ENCODE measurements at regions not wholly inside any gene's neighbourhood (a gene's known extent, or its start where the extent isn't known, plus 50 kb on each side); places are given as distances from the start of the nearest gene placed in this dataset.
"Not testable (repeated sequence)": the region's sequence is repeated elsewhere in the genome, so short reads cannot be mapped to it uniquely, and the experiment has no call there.

DNA sequence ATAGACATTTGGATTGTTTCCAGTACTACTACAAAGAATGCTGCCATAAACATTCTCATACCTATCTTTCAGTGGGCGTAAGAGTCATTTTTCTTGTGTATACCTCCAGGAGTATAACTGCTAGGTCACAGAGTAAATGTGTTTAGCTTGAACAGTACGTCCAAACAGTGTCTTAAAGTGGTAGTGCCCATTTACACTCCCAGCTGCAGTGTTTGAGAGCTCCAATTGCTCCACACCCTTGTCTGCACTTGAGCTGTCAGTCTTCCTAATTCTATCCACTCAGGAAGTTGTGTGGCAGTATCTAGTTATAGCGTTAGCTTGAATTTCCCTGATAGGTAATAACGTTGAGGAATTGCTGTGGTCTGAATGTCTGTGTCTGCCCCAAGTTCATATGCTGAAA lies 404.7 kb upstream of the PPP2R3A start:
- DNase-seq = no peak

- DNase-seq = no peak
Observed at GRCh38 chr3:135564696-135565095, 400.8 kb upstream of the PPP2R3A start.

GRCh38 chr3:135565546-135565945 lies 400.0 kb upstream of the PPP2R3A start:
- DNase-seq = no peak

- DNase-seq = no peak
Observed at GRCh38 chr3:135567223-135567622, 398.3 kb upstream of the PPP2R3A start.

DNA sequence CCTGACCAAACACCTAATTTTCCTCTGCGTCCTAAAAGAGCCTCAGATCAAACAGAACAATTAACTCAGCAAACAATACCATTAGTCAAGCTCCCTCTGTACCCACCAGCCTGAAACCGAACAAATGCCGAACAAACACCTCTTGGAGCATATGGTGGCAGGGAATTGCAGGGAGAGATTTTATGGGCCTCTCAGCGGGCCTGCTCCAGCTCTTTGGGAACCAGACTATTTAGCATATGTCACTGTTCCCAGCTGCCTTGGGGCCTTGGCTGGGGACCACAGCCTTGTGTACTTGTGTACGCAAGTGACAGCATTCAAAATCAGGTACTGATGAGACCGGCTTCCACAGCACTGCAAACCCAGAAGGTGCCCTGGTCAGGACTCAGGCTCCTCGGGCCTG lies 388.8 kb upstream of the PPP2R3A start:
- no peak for DNase-seq

DNA sequence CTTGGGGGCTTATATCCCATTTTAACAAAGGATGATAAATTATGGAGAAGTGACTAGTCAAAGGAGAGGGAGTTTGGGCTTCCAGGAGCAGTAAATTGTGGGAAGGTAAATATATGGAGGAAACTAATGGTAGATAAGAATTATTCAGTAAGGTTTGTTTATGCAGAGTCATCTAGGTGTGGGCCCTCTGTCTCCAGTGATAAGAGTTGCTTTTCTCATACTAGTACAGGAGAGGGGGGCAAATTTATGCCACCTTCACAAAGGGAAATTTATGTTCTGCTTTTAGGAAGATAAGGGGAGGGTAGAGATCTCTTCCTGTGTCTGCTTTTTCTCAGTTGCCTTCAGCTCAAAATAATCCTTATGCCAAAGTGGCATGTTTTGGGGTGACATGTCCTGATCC lies 383.7 kb upstream of the PPP2R3A start:
- DNase-seq = no peak

- DNase-seq = no peak
Observed at GRCh38 chr3:135582800-135583199, 382.7 kb upstream of the PPP2R3A start.

DNA sequence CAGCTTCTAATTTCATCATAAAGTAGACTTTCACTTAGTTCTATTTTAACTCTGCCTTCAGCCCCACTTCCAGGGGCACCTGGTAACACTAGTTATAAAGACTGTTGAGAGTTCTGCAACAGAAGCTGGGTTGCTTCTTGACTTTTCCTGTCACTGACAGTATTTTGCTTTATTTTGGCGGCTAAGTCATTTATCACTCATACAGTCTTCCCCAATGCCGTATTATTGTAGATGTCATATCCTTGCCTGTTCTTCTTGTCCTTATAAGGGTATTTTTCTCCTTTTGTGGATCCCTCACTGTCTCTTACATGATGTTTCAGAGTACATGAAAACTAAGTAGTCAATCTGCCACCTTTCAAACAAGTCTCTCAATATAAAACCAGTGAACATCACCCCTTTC lies 369.0 kb upstream of the PPP2R3A start:
- DNase-seq = no peak

DNA sequence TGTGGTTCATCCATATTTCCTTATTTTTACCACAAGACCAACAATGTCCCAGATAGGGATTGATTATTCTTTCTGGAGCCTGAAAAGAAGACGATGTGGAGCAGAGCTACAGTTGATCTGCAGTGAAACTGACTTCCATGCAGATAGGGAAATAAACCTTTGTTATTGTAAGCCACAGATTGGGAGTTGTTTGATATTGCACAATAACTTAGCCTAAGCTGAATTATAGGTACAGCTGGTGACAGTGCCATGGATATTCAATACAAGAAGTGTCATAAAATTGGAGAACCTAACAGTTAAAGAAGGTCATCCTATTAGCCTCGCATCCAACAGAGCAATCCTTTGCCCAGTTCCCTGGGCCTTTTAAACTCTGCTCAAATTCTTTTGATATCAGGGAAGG lies 367.7 kb upstream of the PPP2R3A start:
- DNase-seq = no peak

GRCh38 chr3:135598597-135598996 lies 366.9 kb upstream of the PPP2R3A start:
- DNase-seq = no peak

DNA sequence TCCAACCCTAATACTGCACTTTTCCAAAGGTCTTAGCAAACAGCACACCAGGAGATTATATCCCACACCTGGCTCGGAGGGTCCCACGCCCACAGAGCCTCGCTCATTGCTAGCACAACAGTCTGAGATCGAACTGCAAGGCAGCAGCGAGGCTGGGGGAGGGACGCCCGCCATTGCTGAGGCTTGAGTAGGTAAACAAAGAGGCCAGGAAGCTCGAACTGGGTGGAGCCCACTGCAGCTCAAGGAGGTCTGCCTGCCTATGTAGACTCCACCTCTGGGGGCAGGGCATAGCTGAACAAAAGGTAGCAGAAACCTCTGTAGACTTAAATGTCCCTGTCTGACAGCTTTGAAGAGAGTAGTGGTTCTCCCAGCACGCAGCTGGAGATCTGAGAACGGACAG lies 361.0 kb upstream of the PPP2R3A start:
- not testable (repeated sequence) for DNase-seq

DNA sequence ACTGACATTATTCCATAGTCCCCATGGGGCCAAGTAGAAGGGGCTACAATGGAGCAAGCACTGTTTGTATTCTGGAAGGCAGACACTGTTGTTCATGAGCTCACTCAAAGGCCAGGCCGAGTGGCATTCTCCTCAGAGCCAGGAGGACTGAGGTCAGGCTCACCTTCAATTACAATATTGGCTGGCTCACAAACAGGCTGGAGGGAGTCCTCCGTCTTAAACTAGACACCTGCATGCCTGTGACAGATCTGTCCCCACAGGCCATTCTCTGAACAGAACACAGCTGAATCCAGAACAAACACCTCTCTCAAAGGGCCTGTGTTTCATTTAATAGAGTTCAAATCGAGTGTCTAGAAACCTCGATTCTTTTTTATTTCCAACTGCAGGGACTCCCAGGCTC lies 347.4 kb upstream of the PPP2R3A start:
- DNase-seq = no peak

DNA sequence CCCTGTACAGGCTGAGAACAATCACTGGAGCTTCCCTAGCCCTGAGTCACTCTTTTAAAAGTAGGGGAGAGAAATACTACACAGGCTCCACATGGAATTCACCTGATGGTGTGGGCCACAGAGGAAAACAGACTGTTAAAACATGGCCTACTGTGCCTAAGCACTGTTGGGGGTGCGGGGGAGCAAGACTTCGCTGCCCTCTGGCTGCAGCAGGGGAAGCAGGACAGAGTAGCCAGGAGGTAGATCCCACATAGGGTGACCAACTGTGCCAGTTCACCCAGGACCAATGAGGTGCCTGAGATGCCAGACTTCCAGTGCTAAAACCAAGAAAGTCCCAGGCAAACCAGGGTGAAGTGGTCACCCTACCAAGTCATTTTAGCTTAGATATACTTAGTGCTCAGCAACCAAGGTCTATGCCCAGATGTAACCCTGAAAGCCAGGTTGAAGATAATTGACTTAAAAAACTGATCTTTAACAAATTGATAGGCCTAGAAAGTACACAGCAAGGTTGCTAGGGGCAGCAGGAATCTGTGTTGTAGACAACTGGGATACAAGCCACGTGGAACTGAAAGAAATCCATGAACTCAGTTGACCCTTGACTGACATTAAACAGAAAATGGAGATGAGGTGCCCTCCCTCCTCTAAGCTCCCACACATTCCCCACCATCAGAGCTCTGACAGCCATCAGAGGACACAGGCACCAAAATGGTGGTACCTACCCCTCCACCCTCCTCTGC lies 344.2 kb upstream of the PPP2R3A start:
- DNase-seq = no peak

DNA sequence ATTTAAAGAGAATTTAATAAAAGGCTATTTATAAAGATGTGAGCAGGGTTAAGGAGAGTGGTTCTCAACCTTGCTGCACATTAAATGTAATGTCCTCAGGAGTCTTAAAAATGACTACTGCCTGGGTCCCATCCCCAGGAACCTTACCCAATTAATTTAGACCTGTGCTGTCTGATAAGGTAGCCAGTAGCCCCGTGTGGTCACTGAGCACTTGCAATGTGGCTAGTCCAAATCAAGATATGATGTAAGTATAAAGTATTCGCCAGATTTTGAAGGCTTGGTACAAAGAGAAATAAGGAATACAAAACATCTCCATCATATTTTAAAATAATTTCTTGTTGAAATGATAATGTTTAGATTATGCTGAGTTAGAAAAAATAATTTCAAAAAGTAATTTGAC lies 343.3 kb upstream of the PPP2R3A start:
- DNase-seq = no peak

GRCh38 chr3:135622656-135623055 lies 342.9 kb upstream of the PPP2R3A start:
- DNase-seq = no peak

DNA sequence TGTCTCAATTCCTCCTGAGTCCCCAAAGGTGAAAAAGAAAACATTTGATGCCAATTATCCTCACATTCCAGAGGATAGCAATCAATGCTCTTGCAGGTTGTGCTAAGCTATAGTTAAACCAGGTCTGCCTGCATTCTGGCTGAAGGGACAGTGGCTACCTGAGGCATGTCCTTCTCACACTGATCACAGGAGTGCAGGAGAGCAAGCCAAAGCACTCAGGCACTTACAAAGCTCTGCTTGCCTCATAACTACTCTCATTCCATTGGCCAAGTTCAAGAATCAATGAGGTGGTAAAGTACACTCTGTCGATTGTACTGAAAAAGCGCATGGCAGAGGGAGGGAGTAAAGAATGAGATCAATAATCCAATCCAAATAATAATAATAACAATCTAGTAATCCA lies 342.0 kb upstream of the PPP2R3A start:
- DNase-seq = no peak

- no peak for DNase-seq
Observed at GRCh38 chr3:135627057-135627456, 338.5 kb upstream of the PPP2R3A start.

DNA sequence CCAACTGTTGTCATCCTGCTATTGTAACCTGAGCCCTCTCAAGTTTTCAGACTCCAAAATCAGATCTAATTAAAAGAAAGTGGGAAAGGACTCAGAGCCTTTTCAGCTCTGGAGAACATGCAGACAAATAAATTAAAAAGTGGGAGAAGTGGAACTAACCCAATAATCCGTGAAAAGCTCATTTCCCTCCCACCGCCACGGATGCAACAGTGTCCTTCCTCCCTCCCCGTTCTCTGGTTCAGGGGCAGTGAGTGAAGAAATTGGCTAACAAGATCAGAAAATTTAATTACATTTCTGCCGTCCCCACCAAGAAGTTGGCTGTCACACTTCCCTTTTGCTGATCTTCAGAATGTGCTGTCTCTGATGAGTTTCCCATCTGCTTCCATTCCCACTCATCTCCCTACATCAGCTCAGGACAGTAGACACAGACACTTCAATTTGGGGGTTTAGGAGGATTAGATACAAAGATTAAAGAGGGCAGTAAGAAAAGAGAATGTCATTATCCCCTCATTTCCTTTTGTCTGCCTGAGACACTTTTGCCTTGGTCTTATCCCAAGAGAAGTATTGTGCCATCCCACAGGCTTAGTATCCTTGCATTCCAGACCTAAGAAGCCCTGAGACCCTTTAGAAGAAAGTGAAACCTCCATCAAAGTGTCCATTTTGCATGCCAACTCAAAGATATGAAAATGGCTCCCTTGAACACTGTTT lies 335.7 kb upstream of the PPP2R3A start:
- DNase-seq = no peak

GRCh38 chr3:135632556-135633065 lies 332.9 kb upstream of the PPP2R3A start:
- DNase-seq = no peak

DNA sequence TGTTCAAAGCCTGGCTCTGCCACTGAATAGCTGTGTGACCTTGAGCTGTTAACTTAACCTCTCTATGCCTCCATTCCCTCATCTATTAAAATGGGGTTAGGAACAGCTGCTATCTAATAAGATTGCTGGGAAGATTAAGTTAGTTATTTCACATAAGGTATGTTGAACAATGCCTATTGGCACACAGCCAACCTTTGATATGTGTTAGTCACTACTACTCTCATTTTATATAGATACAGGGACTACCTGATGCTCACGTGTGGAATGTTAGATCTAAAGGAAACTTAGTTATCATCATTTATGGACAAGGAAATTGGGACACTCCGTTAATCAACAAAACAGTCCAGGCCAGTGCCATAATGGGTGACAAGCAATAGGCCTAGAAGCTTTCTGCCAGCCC lies 332.4 kb upstream of the PPP2R3A start:
- DNase-seq = no peak

- DNase-seq = no peak
Observed at GRCh38 chr3:135636596-135636995, 328.9 kb upstream of the PPP2R3A start.

- no peak for DNase-seq
Observed at GRCh38 chr3:135637013-135637412, 328.5 kb upstream of the PPP2R3A start.

DNA sequence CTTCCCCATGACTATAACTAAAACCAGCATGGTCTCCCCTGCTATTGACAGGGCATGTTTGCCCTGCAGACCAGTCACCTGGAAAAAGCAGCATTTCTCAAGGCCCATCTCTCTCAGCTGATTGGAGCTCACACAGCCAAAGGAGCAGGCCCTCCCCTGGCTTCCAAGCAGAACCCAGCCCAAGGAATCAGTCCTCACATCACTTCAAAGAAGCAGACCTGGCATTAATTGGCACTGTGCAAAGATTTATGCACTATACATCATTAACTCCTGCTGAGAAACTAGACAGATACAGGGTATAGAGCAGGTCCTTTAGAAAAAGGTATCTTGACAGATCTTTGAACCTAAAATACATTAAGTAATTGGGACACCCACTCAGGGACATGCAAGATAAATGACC lies 323.8 kb upstream of the PPP2R3A start:
- no peak for DNase-seq

DNA sequence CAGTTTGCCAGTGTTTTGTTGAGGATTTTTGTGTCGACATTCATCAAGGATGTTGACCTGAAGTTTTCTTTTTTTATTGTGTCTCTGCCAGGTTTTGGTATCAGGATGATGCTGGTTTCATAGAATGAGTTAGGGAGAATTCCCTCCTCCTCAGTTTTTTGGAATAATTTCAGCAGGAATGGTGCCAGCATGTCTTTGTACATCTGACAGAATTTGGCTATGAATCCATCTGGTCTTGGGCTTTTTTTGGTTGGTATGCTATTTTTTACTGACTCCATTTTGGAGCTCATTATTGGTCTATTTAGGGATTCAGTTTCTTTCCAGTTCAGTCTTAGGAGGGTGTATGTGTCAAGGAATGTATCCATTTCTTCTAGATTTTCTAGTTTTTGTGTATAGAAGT lies 320.0 kb upstream of the PPP2R3A start:
- DNase-seq = no peak

DNA sequence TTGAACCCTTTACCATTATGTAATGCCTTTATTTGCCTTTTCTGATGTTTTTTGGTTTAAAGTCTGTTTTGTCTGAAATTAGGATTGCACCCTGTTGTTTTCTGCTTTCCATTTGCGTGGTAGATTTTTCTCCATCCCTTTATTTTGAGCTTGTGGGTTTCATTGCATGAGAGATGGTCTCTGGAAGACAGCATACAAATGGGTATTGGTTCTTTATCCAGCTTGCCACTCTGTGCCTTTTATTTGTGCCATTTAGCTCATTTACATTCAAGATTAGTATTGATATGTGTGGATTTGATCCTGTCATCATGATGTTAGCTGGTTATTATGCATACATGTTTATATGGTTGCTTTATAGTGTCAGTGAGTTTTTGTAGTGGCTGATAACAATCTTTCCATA lies 318.7 kb upstream of the PPP2R3A start:
- no peak for DNase-seq

All from CD4-positive, alpha-beta T cell treated with Interleukin-4 for 4 hours (primary cell).